Tibial artery (tissue), 4 donors: ENCODE measurements at regions not wholly inside any gene's neighbourhood (a gene's known extent, or its start where the extent isn't known, plus 50 kb on each side); places are given as distances from the start of the nearest gene placed in this dataset.

Experiments
- DNase-seq, 2 donors: peaks; one replicate each; pipeline ENCODE4 v3.0.0-alpha.2; 2019
- H3K27ac ChIP-seq, 2 donors: fragments of 200-600 bp; sonication (generic) in 1 of 2; 1 replicate in 1 of 2; 2 replicates in 1 of 2; pipeline ENCODE4 v1.5.1; 2018 to 2019; ENCODE audit warnings: mild to moderate bottlenecking in 1 of 2
- H3K27me3 ChIP-seq, 2 donors: fragments of 200-600 bp; sonication (generic) in 1 of 2; one replicate each; pipeline versions ENCODE4 v1.5.1 to v1.6.0; 2016 to 2019
- H3K36me3 ChIP-seq, 3 donors: fragments of 200-600 bp; sonication (generic) in 2 of 3; one replicate each; pipeline ENCODE4 v1.5.1; 2016 to 2019; ENCODE audit warnings: mild to moderate bottlenecking in 2 of 3
- H3K4me1 ChIP-seq, 4 donors: fragments of 200-600 bp; sonication (generic) in 2 of 4; 1 replicate in 3 of 4; 2 replicates in 1 of 4; pipeline ENCODE4 v1.5.1; 2016 to 2019
- H3K4me3 ChIP-seq, 2 donors: fragments of 200-600 bp; sonication (generic) in 1 of 2; 1 replicate in 1 of 2; 2 replicates in 1 of 2; pipeline ENCODE4 v1.5.1; 2018 to 2019; ENCODE audit warnings: mild to moderate bottlenecking in 2 of 2
- H3K9me3 ChIP-seq, 3 donors: fragments of 200-600 bp; sonication (generic) in 1 of 3; one replicate each; pipeline ENCODE4 v1.5.1; 2016 to 2019
- intact Hi-C: fragments of 100-400 bp; cut with DNase I; formaldehyde crosslinking; loops from one replicate; pipeline ENCODE4 v1.15.0; 2023; ENCODE audit warnings: low total_unique reads
- TF ChIP-seq, protein P1 (sequence below), 2 experiments: fragments of 200-600 bp in 1 of 2; fragments of 450-650 bp in 1 of 2; IDR thresholded peaks; one replicate each; pipeline ENCODE4 v1.5.1; 2017 to 2019; ENCODE audit warnings: antibody characterized with exemption in 2 of 2, mild to moderate bottlenecking in 1 of 2, moderate library complexity in 1 of 2

DNA sequence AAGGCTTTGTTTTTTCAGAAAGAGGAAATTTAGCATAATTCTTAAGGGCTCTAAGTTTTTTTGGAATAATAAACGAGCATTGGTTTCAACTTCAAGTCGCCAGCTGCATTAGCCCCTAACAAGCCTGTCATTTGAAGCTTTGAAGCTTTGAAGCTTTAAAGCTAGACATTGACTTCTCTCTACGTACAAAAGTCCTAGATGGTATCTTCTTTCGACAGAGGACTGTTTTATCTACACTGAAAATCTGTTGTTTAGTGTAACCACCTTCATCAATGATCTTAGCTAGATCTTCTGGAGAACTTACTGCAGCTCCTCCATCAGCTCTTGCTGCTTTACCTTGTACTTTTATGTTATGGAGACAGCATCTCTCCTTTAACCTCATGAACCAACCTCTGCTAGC is 79.6 kb upstream of the TMEM72 start:
- no peak overlapping the region for H3K4me3 ChIP-seq
- intact Hi-C loops = no loop called here
- H3K9me3 ChIP-seq = no peaks in the 10 kb centered on the region
- H3K36me3 ChIP-seq = no peaks in the 10 kb centered on the region
- peaks cover 0 to 2% (median 0%) of the 10 kb centered on the region in 4 donors for H3K4me1 ChIP-seq
- H3K27ac ChIP-seq = no peak overlapping the region
- no peak for DNase-seq
- TF ChIP-seq, protein P1, sequence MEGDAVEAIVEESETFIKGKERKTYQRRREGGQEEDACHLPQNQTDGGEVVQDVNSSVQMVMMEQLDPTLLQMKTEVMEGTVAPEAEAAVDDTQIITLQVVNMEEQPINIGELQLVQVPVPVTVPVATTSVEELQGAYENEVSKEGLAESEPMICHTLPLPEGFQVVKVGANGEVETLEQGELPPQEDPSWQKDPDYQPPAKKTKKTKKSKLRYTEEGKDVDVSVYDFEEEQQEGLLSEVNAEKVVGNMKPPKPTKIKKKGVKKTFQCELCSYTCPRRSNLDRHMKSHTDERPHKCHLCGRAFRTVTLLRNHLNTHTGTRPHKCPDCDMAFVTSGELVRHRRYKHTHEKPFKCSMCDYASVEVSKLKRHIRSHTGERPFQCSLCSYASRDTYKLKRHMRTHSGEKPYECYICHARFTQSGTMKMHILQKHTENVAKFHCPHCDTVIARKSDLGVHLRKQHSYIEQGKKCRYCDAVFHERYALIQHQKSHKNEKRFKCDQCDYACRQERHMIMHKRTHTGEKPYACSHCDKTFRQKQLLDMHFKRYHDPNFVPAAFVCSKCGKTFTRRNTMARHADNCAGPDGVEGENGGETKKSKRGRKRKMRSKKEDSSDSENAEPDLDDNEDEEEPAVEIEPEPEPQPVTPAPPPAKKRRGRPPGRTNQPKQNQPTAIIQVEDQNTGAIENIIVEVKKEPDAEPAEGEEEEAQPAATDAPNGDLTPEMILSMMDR (IDR thresholded peaks at IDR 0.05) = no peak
- H3K27me3 ChIP-seq = no peaks in the 10 kb centered on the region

DNA sequence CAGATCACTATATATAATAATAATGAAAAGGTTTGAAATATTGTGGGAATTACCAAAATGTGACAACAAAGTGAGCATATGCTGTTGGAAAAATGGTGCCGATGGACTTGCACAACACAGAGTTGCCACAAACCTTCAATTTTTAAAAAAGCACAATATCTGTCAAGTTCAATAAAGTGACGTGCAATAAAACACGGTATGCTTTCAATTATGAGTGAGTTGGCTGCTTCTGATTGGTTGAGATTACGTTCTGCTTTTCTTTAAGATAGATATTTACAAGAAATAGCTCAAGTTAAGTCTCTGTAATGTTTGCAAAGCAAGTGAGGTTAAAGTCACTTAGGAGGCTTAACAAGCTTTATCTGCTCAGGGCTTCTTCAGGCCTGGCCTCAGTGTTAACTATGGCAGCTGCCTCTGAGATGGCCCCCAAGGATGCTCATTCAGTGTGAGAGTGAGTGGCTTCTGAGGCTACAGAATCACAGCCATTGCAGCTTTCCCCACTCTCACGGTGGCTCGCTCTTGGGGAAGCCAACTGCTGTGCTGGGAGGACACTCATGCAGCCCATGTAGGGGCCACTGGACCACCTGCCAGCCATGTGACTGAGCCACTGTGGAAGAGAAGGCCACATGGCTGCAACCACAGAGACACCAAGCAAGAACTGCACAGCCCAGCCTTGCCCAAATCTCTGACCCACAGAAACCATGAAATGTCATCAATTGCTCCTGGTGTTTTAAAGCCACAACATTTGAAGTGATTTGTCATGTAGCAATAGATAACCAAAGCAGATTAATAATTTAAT is 78.3 kb upstream of the TMEM72 start:
- no peak for DNase-seq
- Histone ChIP-seq H3K4me3 (no peak overlapping the region), H3K27me3 (no peaks in the 10 kb centered on the region), H3K4me1 (peaks cover 0 to 2% (median 0%) of the 10 kb centered on the region in 4 donors), H3K36me3 (no peaks in the 10 kb centered on the region), H3K9me3 (no peaks in the 10 kb centered on the region), H3K27ac (no peak overlapping the region)
- TF ChIP-seq, protein P1 (IDR thresholded peaks at IDR 0.05) = no peak
- intact Hi-C loops = no loop called here

DNA sequence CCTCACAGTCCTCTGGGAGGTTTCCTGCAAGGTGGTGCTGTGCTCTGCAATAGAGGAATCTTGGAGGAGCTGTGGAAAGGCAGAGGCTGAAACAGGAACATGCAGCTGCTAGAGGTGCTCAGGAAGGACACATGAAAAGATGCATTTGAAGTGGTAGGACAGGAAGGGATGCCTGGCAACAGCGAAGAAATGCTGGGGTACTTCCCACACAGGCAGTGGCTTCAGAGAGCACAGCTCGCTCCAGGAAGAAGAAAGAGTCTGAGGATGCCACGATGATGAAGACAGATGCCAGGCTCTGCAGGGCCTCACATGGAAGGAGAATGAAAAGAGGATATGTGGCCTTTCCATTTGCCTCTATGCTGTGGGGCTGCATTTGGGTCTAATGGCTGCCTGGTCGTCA is 77.0 kb upstream of the TMEM72 start:
- no peak for DNase-seq
- no peak overlapping the region for H3K27ac ChIP-seq
- no peaks in the 10 kb centered on the region for H3K9me3 ChIP-seq
- intact Hi-C loops = no loop called here
- no peaks in the 10 kb centered on the region for H3K4me1 ChIP-seq
- no peaks in the 10 kb centered on the region for H3K36me3 ChIP-seq
- no peak overlapping the region for H3K4me3 ChIP-seq
- no peaks in the 10 kb centered on the region for H3K27me3 ChIP-seq
- TF ChIP-seq, protein P1 (IDR thresholded peaks at IDR 0.05) = no peak

DNA sequence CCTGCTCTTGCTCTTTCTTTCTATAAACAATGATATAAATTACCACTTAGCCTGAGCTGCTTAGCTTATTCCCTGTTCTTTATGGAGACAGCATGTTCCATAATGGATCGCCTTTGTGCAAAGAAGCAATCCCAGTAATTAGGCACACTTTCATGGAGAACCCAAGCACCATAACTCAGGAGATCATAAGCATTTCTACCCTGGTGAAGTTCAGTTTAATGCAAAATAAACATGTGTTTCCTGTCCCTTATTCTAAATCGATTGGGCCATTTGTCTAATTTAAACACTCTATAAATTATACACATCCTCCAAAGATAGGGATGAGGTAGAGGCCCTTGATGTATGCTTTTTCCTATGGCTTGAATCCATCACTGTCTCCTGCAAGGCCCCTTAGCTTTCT is 75.8 kb upstream of the TMEM72 start:
- Histone ChIP-seq H3K27ac (no peak overlapping the region), H3K27me3 (no peaks in the 10 kb centered on the region), H3K9me3 (no peaks in the 10 kb centered on the region), H3K36me3 (no peaks in the 10 kb centered on the region), H3K4me3 (no peak overlapping the region), H3K4me1 (no peaks in the 10 kb centered on the region)
- intact Hi-C loops = no loop called here
- no peak for DNase-seq
- TF ChIP-seq, protein P1 (IDR thresholded peaks at IDR 0.05) = no peak

DNA sequence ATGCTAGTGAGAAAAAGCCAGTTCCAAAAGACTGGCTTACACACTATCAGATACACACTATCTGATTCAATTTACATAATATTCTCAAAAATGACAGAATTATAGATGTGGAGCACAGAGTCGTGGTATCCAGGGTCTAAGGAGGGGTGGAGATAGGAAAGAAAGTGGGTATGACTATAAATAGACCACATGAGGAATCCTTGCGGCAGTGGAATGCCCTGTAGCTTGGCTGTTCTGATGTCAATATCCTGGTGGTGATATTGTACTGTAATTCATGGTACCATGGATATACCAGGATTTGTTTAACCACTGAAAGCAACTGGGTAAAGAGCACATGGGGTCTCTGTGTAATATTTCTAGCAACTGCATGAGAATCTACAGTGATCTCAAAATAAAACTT is 67.7 kb upstream of the TMEM72 start:
- Histone ChIP-seq H3K4me3 (no peak overlapping the region), H3K27me3 (no peaks in the 10 kb centered on the region), H3K9me3 (no peaks in the 10 kb centered on the region), H3K36me3 (no peaks in the 10 kb centered on the region), H3K27ac (no peak overlapping the region), H3K4me1 (no peaks in the 10 kb centered on the region)
- TF ChIP-seq, protein P1 (IDR thresholded peaks at IDR 0.05) = no peak
- DNase-seq = no peak
- intact Hi-C loops = no loop called here
